ENCODE measurements at regions not wholly inside any gene's neighbourhood (a gene's known extent, or its start where the extent isn't known, plus 50 kb on each side); places are given as distances from the start of the nearest gene placed in this dataset.

- no peak for TF ChIP-seq SIN3A (IDR thresholded peaks at IDR 0.05; ENCODE audit: borderline replicate concordance, insufficient read depth, low read length)
- TF ChIP-seq REST (IDR thresholded peaks at IDR 0.05; ENCODE audit: insufficient read depth in 1 of 2, low read depth in 2 of 2, low read length in 2 of 2) = no peak
- no peak for TF ChIP-seq TAF1 (IDR thresholded peaks at IDR 0.05; ENCODE audit: borderline replicate concordance, insufficient read depth, low read length)
- TF ChIP-seq FOXP2 (optimal IDR thresholded peaks at IDR 0.05; ENCODE audit: borderline replicate concordance, extremely low read depth, extremely low read length, insufficient read depth) = no peak
- no peak for TF ChIP-seq POLR2AphosphoS5 (IDR thresholded peaks at IDR 0.05; ENCODE audit: low read depth, low read length)
These were observed 129.5 kb downstream of the NDUFA10 start for GRCh38 chr2:239895669-239896068.

- no peak for TF ChIP-seq REST (IDR thresholded peaks at IDR 0.05; ENCODE audit: insufficient read depth in 1 of 2, low read depth in 2 of 2, low read length in 2 of 2)
- no peak for TF ChIP-seq TAF1 (IDR thresholded peaks at IDR 0.05; ENCODE audit: borderline replicate concordance, insufficient read depth, low read length)
- no peak for TF ChIP-seq POLR2AphosphoS5 (IDR thresholded peaks at IDR 0.05; ENCODE audit: low read depth, low read length)
- no peak for TF ChIP-seq FOXP2 (optimal IDR thresholded peaks at IDR 0.05; ENCODE audit: borderline replicate concordance, extremely low read depth, extremely low read length, insufficient read depth)
- no peak for TF ChIP-seq SIN3A (IDR thresholded peaks at IDR 0.05; ENCODE audit: borderline replicate concordance, insufficient read depth, low read length)
These were observed 130.0 kb downstream of the NDUFA10 start for GRCh38 chr2:239895116-239895515.

DNA sequence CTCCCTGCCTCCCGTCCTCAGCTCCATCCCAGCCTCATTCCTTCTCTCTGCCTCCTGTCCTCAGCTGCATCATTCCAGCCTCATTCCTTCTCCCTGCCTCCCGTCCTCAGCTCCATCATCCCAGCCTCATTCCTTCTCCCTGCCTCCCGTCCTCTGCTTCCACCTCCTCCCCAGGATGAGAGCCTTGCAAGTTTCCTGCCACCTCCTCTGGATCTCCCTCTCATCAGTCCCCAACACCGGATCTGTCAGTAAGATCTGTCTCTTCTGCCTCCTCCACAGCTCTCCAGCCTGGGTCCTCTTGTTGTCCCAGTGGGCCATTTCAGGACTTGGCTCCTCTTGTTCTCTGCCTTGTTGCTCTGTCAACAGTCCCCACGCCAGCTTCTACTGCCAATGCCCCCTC lies 130.9 kb downstream of the NDUFA10 start:
- TF ChIP-seq SIN3A (IDR thresholded peaks at IDR 0.05; ENCODE audit: borderline replicate concordance, insufficient read depth, low read length) = no peak
- no peak for TF ChIP-seq FOXP2 (optimal IDR thresholded peaks at IDR 0.05; ENCODE audit: borderline replicate concordance, extremely low read depth, extremely low read length, insufficient read depth)
- TF ChIP-seq REST (IDR thresholded peaks at IDR 0.05; ENCODE audit: insufficient read depth in 1 of 2, low read depth in 2 of 2, low read length in 2 of 2) = no peak
- no peak for TF ChIP-seq POLR2AphosphoS5 (IDR thresholded peaks at IDR 0.05; ENCODE audit: low read depth, low read length)
- TF ChIP-seq TAF1 (IDR thresholded peaks at IDR 0.05; ENCODE audit: borderline replicate concordance, insufficient read depth, low read length) = no peak

- TF ChIP-seq SIN3A (IDR thresholded peaks at IDR 0.05; ENCODE audit: borderline replicate concordance, insufficient read depth, low read length) (no peak), REST (IDR thresholded peaks at IDR 0.05; ENCODE audit: insufficient read depth in 1 of 2, low read depth in 2 of 2, low read length in 2 of 2) (no peak), FOXP2 (optimal IDR thresholded peaks at IDR 0.05; ENCODE audit: borderline replicate concordance, extremely low read depth, extremely low read length, insufficient read depth) (no peak), TAF1 (IDR thresholded peaks at IDR 0.05; ENCODE audit: borderline replicate concordance, insufficient read depth, low read length) (no peak), POLR2AphosphoS5 (IDR thresholded peaks at IDR 0.05; ENCODE audit: low read depth, low read length) (no peak)
These were observed 132.0 kb downstream of the NDUFA10 start for GRCh38 chr2:239893236-239893515.
